ENCODE measurements at regions not wholly inside any gene's neighbourhood (a gene's known extent, or its start where the extent isn't known, plus 50 kb on each side); places are given as distances from the start of the nearest gene placed in this dataset.

GRCh38 chr4:129900430-129900953 lies 804.5 kb downstream of the C4orf33 start:
- POLR2A ChIA-PET = no interaction called here
- CTCF ChIA-PET = no interaction called here

GRCh38 chr4:129901205-129901604 lies 805.3 kb downstream of the C4orf33 start:
- ChIA-PET CTCF (no interaction called here), POLR2A (no interaction called here)

More at GRCh38 chr4:129900430-129900953, 804.5 kb downstream of the C4orf33 start:
- no peak overlapping the region for H3K4me3 ChIP-seq (ENCODE audit: low read depth, low read length)
- no peaks in the 10 kb centered on the region for H3K36me3 ChIP-seq (ENCODE audit: control insufficient read depth in 2 of 2, insufficient read depth in 1 of 2, low read length in 2 of 2)
- TF ChIP-seq ZFP41 (tag by site-specific recombination; IDR thresholded peaks at IDR 0.05; ENCODE audit: borderline replicate concordance) (no peak), SP7 (tag by site-specific recombination; IDR thresholded peaks at IDR 0.05) (no peak), GFI1B (tag by site-specific recombination; IDR thresholded peaks at IDR 0.05) (no peak), ZBTB10 (tag by site-specific recombination; IDR thresholded peaks at IDR 0.05) (no peak), ZIC2 (tag by site-specific recombination; IDR thresholded peaks at IDR 0.05) (no peak), ZNF677 (tag by site-specific recombination; IDR thresholded peaks at IDR 0.05) (no peak), ZNF19 (tag by site-specific recombination; IDR thresholded peaks at IDR 0.05; ENCODE audit: low read depth) (no peak), ZNF530 (tag by site-specific recombination; IDR thresholded peaks at IDR 0.05; ENCODE audit: low read depth) (no peak), ZBTB21 (tag by site-specific recombination; IDR thresholded peaks at IDR 0.05) (no peak), ZNF214 (tag by site-specific recombination; IDR thresholded peaks at IDR 0.05; ENCODE audit: borderline replicate concordance) (no peak), ZNF239 (tag by site-specific recombination; IDR thresholded peaks at IDR 0.05) (no peak), ZNF701 (tag by site-specific recombination; IDR thresholded peaks at IDR 0.05) (no peak), ATF2 (tag by site-specific recombination; IDR thresholded peaks at IDR 0.05; ENCODE audit: low read depth) (no peak), ZNF311 (tag by site-specific recombination; IDR thresholded peaks at IDR 0.05; ENCODE audit: borderline replicate concordance) (no peak), KLF8 (tag by site-specific recombination; IDR thresholded peaks at IDR 0.05) (no peak), ZNF366 (tag by site-specific recombination; conservative IDR thresholded peaks at IDR 0.05) (no peak), ZXDB (tag by site-specific recombination; IDR thresholded peaks at IDR 0.05) (no peak), ZSCAN23 (tag by site-specific recombination; IDR thresholded peaks at IDR 0.05) (no peak), IKZF3 (tag by site-specific recombination; IDR thresholded peaks at IDR 0.05) (no peak)
- no peak overlapping the region for H3K27ac ChIP-seq (ENCODE audit: extremely low read depth, low read depth, low read length)
- H3K4me1 ChIP-seq (ENCODE audit: control insufficient read depth, insufficient read depth, low read length) = no peaks in the 10 kb centered on the region
- no peaks in the 10 kb centered on the region for H3K9me3 ChIP-seq (ENCODE audit: control insufficient read depth, insufficient read depth, low read depth, low read length)

More at GRCh38 chr4:129901205-129901604, 805.3 kb downstream of the C4orf33 start:
- no peaks in the 10 kb centered on the region for H3K36me3 ChIP-seq (ENCODE audit: control insufficient read depth in 2 of 2, insufficient read depth in 1 of 2, low read length in 2 of 2)
- TF ChIP-seq ZBTB48 (tag by site-specific recombination; IDR thresholded peaks at IDR 0.05) (no peak), ZNF558 (tag by site-specific recombination; IDR thresholded peaks at IDR 0.05) (no peak), KLF10 (tag by site-specific recombination; IDR thresholded peaks at IDR 0.05) (no peak), ZNF341 (tag by site-specific recombination; IDR thresholded peaks at IDR 0.05; ENCODE audit: low read depth) (no peak), ZNF639 (tag by site-specific recombination; IDR thresholded peaks at IDR 0.05) (no peak), EGR2 (tag by site-specific recombination; IDR thresholded peaks at IDR 0.05; ENCODE audit: low read depth) (no peak), ZNF571 (tag by site-specific recombination; IDR thresholded peaks at IDR 0.05) (no peak), HIC1 (tag by site-specific recombination; IDR thresholded peaks at IDR 0.05) (no peak), ZNF747 (tag by site-specific recombination; IDR thresholded peaks at IDR 0.05) (no peak), REPIN1 (tag by site-specific recombination; IDR thresholded peaks at IDR 0.05; ENCODE audit: low read depth) (no peak), ZFHX2 (tag by site-specific recombination; conservative IDR thresholded peaks at IDR 0.05) (no peak), ZNF560 (tag by site-specific recombination; IDR thresholded peaks at IDR 0.05; ENCODE audit: borderline replicate concordance) (no peak), ZNF48 (tag by site-specific recombination; IDR thresholded peaks at IDR 0.05) (no peak), ZNF629 (tag by site-specific recombination; IDR thresholded peaks at IDR 0.05) (no peak), MZF1 (tag by site-specific recombination; IDR thresholded peaks at IDR 0.05; ENCODE audit: borderline replicate concordance) (no peak), ZNF530 (tag by site-specific recombination; IDR thresholded peaks at IDR 0.05; ENCODE audit: low read depth) (no peak)
- H3K4me3 ChIP-seq (ENCODE audit: low read depth, low read length) = no peak overlapping the region
- no peaks in the 10 kb centered on the region for H3K4me1 ChIP-seq (ENCODE audit: control insufficient read depth, insufficient read depth, low read length)
- no peak overlapping the region for H3K27ac ChIP-seq (ENCODE audit: extremely low read depth, low read depth, low read length)
- no peaks in the 10 kb centered on the region for H3K9me3 ChIP-seq (ENCODE audit: control insufficient read depth, insufficient read depth, low read depth, low read length)

All from HEK293 (cell line).